Fibroblast of skin of right quadriceps (primary cell): ENCODE measurements at regions not wholly inside any gene's neighbourhood (a gene's known extent, or its start where the extent isn't known, plus 50 kb on each side); places are given as distances from the start of the nearest gene placed in this dataset.
"Not testable (repeated sequence)": the region's sequence is repeated elsewhere in the genome, so short reads cannot be mapped to it uniquely, and the experiment has no call there.

Experiments used
- DNase-seq: peaks from one replicate; pipeline ENCODE4 v3.0.0-alpha.2; 2013

DNA sequence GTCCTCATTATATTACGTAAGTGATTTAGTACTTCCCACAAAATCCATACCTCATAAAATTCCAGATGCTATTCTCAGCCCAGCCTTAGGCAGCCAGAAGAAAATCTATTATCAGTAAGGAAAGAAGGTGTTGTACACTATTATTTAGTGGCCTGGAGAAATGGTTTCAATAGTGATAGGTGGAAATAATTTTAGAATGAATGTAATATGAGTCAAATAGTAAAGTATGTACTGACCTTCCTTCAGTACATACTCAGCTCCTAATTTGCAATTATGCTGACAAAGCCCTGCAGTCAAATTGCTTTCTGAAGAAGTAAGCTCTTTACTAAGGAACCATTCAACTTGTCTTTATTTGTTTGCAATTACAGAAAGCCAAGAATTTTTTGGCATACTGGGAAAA lies 409.2 kb downstream of the HTR1A start:
- DNase-seq = peak; percentile 1

- DNase-seq = no peak
These were observed 426.2 kb downstream of the HTR1A start for GRCh38 chr5:63535840-63536602.

DNA sequence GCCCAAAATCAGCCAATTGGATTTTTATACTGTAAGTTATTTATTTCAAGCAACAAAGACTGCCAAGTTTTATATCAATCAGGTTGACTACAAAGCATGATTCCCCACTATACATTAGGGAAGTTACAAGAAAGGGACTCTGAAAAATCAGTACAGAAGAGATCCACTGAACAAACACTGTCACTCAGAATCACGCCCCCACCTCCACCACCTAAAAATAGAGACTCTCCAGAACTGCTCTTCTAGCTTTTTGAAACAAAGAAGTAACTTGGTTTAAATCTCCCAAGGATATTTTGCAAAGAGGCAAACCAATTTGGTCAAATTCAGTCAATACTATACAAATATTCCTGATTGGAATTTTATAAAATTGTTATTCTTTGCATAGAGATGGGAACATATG lies 438.0 kb downstream of the HTR1A start:
- no peak for DNase-seq

- DNase-seq = no peak
These were observed 446.2 kb downstream of the HTR1A start for GRCh38 chr5:63516006-63516405.

GRCh38 chr5:63500242-63500641 lies 462.0 kb downstream of the HTR1A start:
- no peak for DNase-seq

- DNase-seq = no peak
These were observed 467.0 kb downstream of the HTR1A start for GRCh38 chr5:63495225-63495624.

GRCh38 chr5:63483338-63483737 lies 478.9 kb downstream of the HTR1A start:
- no peak for DNase-seq

- no peak for DNase-seq
These were observed 488.8 kb downstream of the HTR1A start for GRCh38 chr5:63473335-63473967.

GRCh38 chr5:63456279-63456678 lies 506.0 kb downstream of the HTR1A start:
- no peak for DNase-seq

DNA sequence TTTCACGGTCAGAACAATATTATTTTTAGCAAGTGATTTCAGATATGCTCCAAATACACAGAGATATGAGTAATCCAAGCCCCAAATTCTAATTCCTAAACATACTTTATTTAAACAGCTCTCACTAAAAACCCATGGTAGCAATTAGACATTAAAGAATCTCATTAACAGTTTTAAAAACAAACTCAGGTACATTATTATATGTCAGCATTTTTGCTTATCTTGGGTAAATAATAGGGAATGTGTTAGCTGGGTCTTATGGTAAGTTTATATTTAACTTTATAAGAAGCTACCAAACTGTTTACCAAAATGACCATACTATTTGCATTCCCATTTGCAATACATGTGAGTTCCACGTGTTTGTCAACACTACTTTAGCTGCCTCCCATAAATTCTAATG lies 511.1 kb downstream of the HTR1A start:
- DNase-seq = no peak

- DNase-seq = no peak
These were observed 522.7 kb downstream of the HTR1A start for GRCh38 chr5:63439537-63439936.

DNA sequence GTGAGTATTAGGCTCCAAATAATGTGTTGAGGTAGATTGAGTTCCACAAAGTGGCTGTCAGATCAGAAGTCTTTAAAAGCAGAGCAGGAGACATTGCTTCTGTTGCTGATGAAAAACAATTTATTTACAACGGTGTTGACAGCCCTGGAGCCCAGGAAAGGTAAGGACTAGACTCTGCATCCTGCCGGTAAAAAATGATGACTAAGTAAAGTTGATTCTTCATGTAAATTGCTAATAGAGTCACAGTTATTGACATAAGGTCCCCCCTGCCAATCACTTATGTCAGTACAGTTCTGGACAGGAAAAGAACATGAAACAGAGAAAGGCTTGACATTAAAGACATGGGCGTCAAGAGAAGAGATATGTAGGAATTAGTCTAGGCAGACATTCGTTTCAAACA lies 552.5 kb downstream of the HTR1A start:
- no peak for DNase-seq

GRCh38 chr5:63408984-63409383 lies 553.3 kb downstream of the HTR1A start:
- no peak for DNase-seq

DNA sequence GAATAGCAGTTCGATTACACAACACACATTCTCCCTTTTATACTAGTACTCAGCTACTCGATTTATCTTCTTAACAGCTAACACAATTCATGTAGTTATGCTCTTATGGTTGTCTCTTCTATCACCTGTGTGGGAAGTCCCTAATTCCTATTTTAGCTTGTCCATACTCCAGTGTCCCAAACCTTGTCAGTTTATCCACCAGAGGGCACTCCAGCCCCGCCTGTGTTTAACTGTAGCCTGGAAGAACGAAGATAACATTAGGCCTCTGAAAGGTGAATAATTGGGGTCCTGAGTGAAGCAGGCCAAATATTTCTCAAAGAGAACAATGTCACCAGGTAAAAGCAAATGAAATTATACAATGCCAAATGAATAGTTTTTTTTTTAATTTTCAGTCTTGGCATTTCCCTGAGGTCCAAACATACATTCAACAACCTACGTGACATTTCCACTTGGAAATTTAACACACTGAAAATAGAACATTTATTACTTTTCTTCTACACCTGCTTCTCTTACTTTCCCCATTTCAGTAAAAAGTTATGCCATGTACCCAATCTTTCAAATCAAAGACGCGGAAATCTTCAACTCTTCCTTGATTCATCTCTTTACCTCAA lies 560.7 kb downstream of the HTR1A start:
- DNase-seq = peak; percentile 29

DNA sequence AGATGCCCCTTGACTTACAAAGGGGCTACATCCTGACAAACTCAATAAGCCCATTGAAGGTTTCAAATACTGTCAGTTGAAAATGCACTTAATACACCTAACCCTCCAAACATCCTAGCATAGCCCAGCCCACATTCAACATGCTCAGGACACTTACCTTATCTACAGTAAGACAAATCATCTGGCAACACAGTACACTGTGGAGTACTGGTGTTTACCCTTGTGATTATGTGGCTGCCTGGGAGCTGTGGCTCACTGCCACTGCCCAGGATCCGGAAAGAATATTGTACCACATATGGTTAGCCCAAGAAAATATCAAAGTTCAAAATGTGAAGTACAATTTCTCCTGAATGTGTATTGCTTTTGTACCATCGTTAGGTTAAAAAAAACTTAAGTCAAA lies 562.2 kb downstream of the HTR1A start:
- no peak for DNase-seq

DNA sequence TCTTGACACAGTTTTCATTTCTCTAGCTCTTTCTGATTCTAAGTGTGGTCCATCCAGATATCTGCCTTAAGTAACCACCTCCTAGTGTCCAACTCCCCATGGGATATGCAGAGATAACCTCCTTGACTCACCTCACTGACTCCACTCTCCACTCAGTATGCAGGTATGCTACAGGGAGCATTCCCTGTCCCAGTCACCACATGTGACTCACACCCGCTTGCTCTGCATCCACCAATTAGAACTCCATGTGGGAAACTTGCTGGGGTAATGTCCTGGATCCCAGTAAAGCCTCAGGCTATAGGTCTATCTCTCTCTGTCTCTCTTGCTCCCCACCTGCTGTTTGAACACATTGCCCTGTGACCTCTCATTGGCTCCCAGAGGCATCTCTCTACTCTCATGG lies 563.9 kb downstream of the HTR1A start:
- DNase-seq = no peak

GRCh38 chr5:63388188-63388587 lies 574.1 kb downstream of the HTR1A start:
- DNase-seq = not testable (repeated sequence)

GRCh38 chr5:63375851-63376250 lies 586.4 kb downstream of the HTR1A start:
- no peak for DNase-seq

DNA sequence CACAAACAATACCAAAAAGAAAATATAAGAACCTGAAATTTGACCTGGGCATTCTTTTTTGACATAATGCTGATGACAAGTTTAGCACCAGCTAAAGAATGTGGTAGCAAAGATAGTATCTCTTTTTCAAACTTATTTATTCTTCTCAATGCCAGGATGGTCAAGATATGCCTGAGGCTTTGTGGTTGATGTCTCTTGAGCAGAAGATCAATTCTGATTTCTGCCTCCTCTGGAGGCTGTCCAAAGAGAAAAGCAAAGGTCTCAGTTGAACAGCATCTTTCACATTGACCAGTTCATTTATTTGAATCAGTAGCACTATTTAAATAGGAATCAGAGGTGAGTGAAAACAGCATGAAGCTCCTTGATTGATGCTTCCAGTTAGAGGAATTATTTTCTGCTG lies 588.2 kb downstream of the HTR1A start:
- no peak for DNase-seq

GRCh38 chr5:63351164-63351563 lies 611.1 kb downstream of the HTR1A start:
- DNase-seq = no peak

- no peak for DNase-seq
These were observed 615.8 kb downstream of the HTR1A start for GRCh38 chr5:63346451-63346850.

- no peak for DNase-seq
These were observed 620.8 kb downstream of the HTR1A start for GRCh38 chr5:63341442-63341841.

DNA sequence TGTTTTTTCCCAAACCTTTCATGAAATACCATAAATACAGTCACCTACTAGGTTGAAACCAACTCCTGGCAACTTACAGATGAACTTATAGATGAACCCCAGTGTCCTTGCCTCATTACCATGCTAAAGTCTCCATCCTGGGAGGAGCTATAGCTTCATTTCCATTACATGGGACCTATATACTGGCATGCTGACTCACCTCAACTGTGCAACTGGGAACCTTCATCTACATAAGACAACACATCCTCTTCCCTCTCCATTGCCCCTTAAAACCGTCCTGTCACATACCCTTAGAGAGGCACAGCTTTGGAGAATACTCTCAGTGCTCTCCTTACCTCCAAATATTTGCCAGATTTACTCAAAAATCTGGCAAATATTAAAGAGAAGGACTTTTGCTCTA lies 638.3 kb downstream of the HTR1A start:
- DNase-seq = no peak

DNA sequence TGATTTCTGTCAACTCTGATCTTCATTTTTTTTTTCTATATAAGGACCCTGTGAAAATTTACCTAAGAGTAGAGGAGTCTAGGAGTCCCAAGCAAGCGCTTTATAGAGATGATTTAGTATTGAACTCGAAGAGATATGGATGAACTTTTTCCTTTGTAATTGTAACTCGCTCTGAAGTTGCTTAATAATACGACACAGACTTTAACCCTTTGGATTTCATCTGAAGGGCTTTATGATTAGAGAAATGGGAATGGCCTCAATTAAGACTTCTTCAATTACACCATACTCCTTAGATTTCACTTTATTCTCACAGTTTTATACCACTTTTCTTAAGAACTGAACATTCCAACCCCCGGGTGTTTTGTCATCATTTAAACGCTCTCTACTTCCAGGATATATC lies 647.7 kb downstream of the HTR1A start:
- no peak for DNase-seq
